ENCODE measurements at regions not wholly inside any gene's neighbourhood (a gene's known extent, or its start where the extent isn't known, plus 50 kb on each side); places are given as distances from the start of the nearest gene placed in this dataset.

DNA sequence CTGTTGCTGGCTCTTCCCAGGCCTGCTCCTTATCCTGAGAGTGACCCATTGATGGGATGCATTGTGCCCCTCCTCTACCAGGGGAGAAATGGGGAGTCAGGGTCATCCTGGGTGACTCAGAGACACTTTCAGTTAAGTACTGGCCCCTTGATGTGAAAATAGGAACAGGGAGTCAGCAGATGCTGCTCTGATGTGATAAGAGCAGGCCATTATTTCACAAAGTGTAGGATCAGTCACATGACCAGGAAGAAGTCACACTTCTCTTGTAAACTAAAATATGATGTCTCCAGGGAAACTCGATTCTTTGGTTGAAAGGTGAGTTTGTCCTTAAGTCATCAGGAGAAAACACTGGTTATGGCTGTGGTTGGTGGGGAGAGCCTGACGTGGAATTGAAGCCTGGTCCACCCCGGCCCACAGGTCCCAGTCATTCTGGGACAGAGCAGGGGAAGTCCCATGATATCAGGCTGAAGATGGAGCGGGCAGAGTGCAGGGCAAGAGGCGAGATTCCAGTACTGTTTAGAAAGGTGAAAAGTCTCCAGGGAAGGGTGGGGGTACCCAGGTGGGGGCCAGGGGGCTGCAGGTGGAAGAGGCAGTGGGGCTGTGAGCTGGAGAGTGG, 88.6 kb upstream of the NLRP1 start:
- TF ChIP-seq POLR2AphosphoS5 (IDR thresholded peaks at IDR 0.05; ENCODE audit: low read depth) (no peak), SPI1 (IDR thresholded peaks at IDR 0.05; ENCODE audit: borderline replicate concordance, low read depth) (no peak), GABPA (IDR thresholded peaks at IDR 0.05; ENCODE audit: low read depth) (no peak)
- TF ChIP-seq, protein P1, sequence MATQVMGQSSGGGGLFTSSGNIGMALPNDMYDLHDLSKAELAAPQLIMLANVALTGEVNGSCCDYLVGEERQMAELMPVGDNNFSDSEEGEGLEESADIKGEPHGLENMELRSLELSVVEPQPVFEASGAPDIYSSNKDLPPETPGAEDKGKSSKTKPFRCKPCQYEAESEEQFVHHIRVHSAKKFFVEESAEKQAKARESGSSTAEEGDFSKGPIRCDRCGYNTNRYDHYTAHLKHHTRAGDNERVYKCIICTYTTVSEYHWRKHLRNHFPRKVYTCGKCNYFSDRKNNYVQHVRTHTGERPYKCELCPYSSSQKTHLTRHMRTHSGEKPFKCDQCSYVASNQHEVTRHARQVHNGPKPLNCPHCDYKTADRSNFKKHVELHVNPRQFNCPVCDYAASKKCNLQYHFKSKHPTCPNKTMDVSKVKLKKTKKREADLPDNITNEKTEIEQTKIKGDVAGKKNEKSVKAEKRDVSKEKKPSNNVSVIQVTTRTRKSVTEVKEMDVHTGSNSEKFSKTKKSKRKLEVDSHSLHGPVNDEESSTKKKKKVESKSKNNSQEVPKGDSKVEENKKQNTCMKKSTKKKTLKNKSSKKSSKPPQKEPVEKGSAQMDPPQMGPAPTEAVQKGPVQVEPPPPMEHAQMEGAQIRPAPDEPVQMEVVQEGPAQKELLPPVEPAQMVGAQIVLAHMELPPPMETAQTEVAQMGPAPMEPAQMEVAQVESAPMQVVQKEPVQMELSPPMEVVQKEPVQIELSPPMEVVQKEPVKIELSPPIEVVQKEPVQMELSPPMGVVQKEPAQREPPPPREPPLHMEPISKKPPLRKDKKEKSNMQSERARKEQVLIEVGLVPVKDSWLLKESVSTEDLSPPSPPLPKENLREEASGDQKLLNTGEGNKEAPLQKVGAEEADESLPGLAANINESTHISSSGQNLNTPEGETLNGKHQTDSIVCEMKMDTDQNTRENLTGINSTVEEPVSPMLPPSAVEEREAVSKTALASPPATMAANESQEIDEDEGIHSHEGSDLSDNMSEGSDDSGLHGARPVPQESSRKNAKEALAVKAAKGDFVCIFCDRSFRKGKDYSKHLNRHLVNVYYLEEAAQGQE (IDR thresholded peaks at IDR 0.05; ENCODE audit: insufficient replicate concordance, low read depth), result no peak
- DNase-seq (ENCODE audit: low read depth in 1 of 2, low spot score in 1 of 2), result no peak
- H3K27me3 ChIP-seq (ENCODE audit: insufficient read depth, poor library complexity, severe bottlenecking), result no peaks in the 10 kb centered on the region
- H3K27ac ChIP-seq (replicated peaks), result no peak overlapping the region
- H3K4me3 ChIP-seq (replicated peaks; ENCODE audit: insufficient read depth, low read length), result no peak overlapping the region

DNA sequence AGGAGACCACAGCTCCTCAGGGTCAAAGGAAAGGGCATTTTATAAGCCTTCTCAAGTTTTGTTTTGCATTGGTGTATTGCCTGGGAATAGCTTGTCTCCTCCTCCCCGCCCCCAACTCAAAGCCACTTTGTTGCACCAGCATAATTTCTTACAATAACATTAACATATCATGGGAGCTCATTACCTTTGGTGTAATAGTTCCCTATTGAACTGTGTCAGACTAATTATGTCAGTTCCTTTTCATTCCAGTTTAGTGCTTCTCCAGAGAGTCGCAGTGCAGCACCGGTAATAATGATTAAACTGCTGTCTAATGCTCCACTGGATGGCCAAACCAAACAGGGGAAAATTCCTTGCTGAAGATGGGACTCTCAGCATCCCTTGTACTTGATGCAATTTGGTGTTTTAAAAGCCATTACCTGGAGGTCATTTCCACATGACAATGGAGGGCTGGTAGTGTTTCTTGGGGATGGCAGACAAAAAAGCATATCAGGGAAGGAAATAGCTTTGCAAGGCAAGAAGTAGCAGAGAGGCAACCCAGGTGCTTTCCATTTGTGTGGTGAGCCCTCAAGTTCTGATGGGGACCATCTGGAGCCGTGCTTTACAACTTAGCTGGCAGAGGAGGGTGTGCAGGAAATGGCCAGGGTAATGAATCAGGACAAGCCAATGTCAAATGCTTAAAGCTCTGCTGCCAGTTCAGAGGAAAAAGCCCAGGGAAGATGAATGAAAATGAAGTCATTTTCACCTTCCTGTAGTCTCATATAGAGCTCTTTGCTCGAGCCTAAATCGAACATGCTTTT, 91.5 kb upstream of the NLRP1 start:
- TF ChIP-seq, protein P2, sequence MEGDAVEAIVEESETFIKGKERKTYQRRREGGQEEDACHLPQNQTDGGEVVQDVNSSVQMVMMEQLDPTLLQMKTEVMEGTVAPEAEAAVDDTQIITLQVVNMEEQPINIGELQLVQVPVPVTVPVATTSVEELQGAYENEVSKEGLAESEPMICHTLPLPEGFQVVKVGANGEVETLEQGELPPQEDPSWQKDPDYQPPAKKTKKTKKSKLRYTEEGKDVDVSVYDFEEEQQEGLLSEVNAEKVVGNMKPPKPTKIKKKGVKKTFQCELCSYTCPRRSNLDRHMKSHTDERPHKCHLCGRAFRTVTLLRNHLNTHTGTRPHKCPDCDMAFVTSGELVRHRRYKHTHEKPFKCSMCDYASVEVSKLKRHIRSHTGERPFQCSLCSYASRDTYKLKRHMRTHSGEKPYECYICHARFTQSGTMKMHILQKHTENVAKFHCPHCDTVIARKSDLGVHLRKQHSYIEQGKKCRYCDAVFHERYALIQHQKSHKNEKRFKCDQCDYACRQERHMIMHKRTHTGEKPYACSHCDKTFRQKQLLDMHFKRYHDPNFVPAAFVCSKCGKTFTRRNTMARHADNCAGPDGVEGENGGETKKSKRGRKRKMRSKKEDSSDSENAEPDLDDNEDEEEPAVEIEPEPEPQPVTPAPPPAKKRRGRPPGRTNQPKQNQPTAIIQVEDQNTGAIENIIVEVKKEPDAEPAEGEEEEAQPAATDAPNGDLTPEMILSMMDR (IDR thresholded peaks at IDR 0.05; ENCODE audit: insufficient read depth, low read length), result no peak
- TF ChIP-seq GABPA (IDR thresholded peaks at IDR 0.05; ENCODE audit: low read depth) (no peak), SPI1 (IDR thresholded peaks at IDR 0.05; ENCODE audit: borderline replicate concordance, low read depth) (no peak), POLR2AphosphoS5 (IDR thresholded peaks at IDR 0.05; ENCODE audit: low read depth) (no peak)
- TF ChIP-seq, protein P1 (IDR thresholded peaks at IDR 0.05; ENCODE audit: insufficient replicate concordance, low read depth), result no peak
- no peak overlapping the region for H3K27ac ChIP-seq (replicated peaks)
- no peaks in the 10 kb centered on the region for H3K27me3 ChIP-seq (ENCODE audit: insufficient read depth, poor library complexity, severe bottlenecking)
- no peak overlapping the region for H3K4me3 ChIP-seq (replicated peaks; ENCODE audit: insufficient read depth, low read length)
- DNase-seq (ENCODE audit: low read depth in 1 of 2, low spot score in 1 of 2), result no peak

DNA sequence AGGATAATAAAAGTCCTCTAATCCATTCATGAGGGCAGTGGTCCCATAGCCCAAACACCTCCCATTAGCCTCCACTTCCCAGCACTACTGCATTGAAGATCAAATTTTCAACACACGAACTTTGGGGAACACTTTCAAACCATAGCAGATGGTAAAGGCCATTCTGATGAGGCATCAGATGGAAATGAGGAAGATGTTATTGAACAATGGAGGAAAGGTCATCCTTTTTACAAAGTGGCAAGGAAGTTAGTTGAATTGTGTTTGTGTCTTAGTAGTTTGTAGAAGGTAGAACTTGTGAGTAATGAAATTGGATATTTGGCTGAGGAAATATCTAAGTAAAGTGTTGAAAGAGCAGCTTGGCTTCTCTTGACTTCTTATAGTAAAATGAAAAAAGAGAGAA, 93.3 kb upstream of the NLRP1 start:
- Histone ChIP-seq H3K4me3 (replicated peaks; ENCODE audit: insufficient read depth, low read length) (no peak overlapping the region), H3K27me3 (ENCODE audit: insufficient read depth, poor library complexity, severe bottlenecking) (no peaks in the 10 kb centered on the region), H3K27ac (replicated peaks) (no peak overlapping the region)
- DNase-seq (ENCODE audit: low read depth in 1 of 2, low spot score in 1 of 2), result no peak
- no peak for TF ChIP-seq SPI1 (IDR thresholded peaks at IDR 0.05; ENCODE audit: borderline replicate concordance, low read depth)
- no peak for TF ChIP-seq GABPA (IDR thresholded peaks at IDR 0.05; ENCODE audit: low read depth)
- TF ChIP-seq, protein P1 (IDR thresholded peaks at IDR 0.05; ENCODE audit: insufficient replicate concordance, low read depth), result no peak
- no peak for TF ChIP-seq POLR2AphosphoS5 (IDR thresholded peaks at IDR 0.05; ENCODE audit: low read depth)
- TF ChIP-seq, protein P2 (IDR thresholded peaks at IDR 0.05; ENCODE audit: insufficient read depth, low read length), result no peak

All from HL-60 (cell line).